Thymus (tissue), 11 donors: ENCODE measurements at regions not wholly inside any gene's neighbourhood (a gene's known extent, or its start where the extent isn't known, plus 50 kb on each side); places are given as distances from the start of the nearest gene placed in this dataset.
"Not testable (repeated sequence)": the region's sequence is repeated elsewhere in the genome, so short reads cannot be mapped to it uniquely, and the experiment has no call there.

Source experiments
- DNase-seq, 9 donors: peaks; one replicate each; pipeline ENCODE4 v3.0.0-alpha.2; 2013; ENCODE audit warnings: low spot score in 9 of 9, low read depth in 6 of 9, missing footprints in 1 of 9
- H3K27ac ChIP-seq, 2 donors: one replicate each; pipeline ENCODE4 v1.5.1; 2013; ENCODE audit warnings: control low read depth in 1 of 2, low read depth in 1 of 2, low read length in 1 of 2, mild to moderate bottlenecking in 1 of 2, moderate library complexity in 1 of 2
- H3K27me3 ChIP-seq, 2 donors: one replicate each; pipeline ENCODE4 v1.5.1; 2013; ENCODE audit warnings: low read length in 1 of 2; ENCODE audit not compliant: control insufficient read depth in 2 of 2, insufficient read depth in 1 of 2
- H3K36me3 ChIP-seq, 2 donors: one replicate each; pipeline ENCODE4 v1.5.1; 2013; ENCODE audit warnings: low read length in 1 of 2, mild to moderate bottlenecking in 1 of 2, moderate library complexity in 1 of 2; ENCODE audit not compliant: control insufficient read depth in 2 of 2, insufficient read depth in 2 of 2
- H3K4me1 ChIP-seq, 2 donors: one replicate each; pipeline ENCODE4 v1.5.1; 2013; ENCODE audit warnings: low read length in 2 of 2; ENCODE audit not compliant: control insufficient read depth in 2 of 2, insufficient read depth in 2 of 2
- H3K4me3 ChIP-seq, 2 donors: one replicate each; pipeline ENCODE4 v1.5.1; 2013; ENCODE audit warnings: low read length in 2 of 2, control low read depth in 1 of 2, mild to moderate bottlenecking in 1 of 2
- H3K9me3 ChIP-seq, 2 donors: one replicate each; pipeline ENCODE4 v1.5.1; 2013; ENCODE audit warnings: low read length in 1 of 2, mild to moderate bottlenecking in 1 of 2; ENCODE audit not compliant: control insufficient read depth in 2 of 2, insufficient read depth in 1 of 2
- WGBS: extraction: QIAGEN DNeasy Blood & Tissue Kit; methylation state at CpG from one replicate; pipeline ENCODE4 v1.1.7; 2013; 5-methylcytosine and 5-hydroxymethylcytosine counted together
- donor health status: healthy.

GRCh38 chr7:17411922-17412321 lies 113.5 kb downstream of the AHR start:
- Histone ChIP-seq H3K27ac (no peak overlapping the region), H3K27me3 (no peaks in the 10 kb centered on the region), H3K4me1 (no peaks in the 10 kb centered on the region), H3K4me3 (no peak overlapping the region), H3K9me3 (no peaks in the 10 kb centered on the region), H3K36me3 (no peaks in the 10 kb centered on the region)
- 96% methylated on average over 3 of the region's 3 CpGs for WGBS
- no peak for DNase-seq

GRCh38 chr7:17412883-17413282 lies 114.4 kb downstream of the AHR start:
- H3K27ac ChIP-seq, result no peak overlapping the region
- H3K4me3 ChIP-seq, result no peak overlapping the region
- no peaks in the 10 kb centered on the region for H3K9me3 ChIP-seq
- no peaks in the 10 kb centered on the region for H3K36me3 ChIP-seq
- no peak for DNase-seq
- no peaks in the 10 kb centered on the region for H3K4me1 ChIP-seq
- WGBS, result 98% methylated on average over 1 of the region's 1 CpG
- no peaks in the 10 kb centered on the region for H3K27me3 ChIP-seq

- Histone ChIP-seq H3K36me3 (no peaks in the 10 kb centered on the region), H3K27ac (no peak overlapping the region), H3K9me3 (no peaks in the 10 kb centered on the region), H3K27me3 (no peaks in the 10 kb centered on the region), H3K4me1 (no peaks in the 10 kb centered on the region), H3K4me3 (no peak overlapping the region)
- 97% methylated on average over 2 of the region's 2 CpGs for WGBS
- no peak for DNase-seq
These were observed 117.5 kb downstream of the AHR start for GRCh38 chr7:17415955-17416354.

GRCh38 chr7:17420308-17421015 lies 122.0 kb downstream of the AHR start:
- not testable (repeated sequence) for H3K9me3 ChIP-seq, H3K4me3 ChIP-seq, H3K27me3 ChIP-seq, H3K4me1 ChIP-seq, H3K36me3 ChIP-seq, H3K27ac ChIP-seq, DNase-seq
- 97% methylated on average over 7 of the region's 7 CpGs for WGBS

- H3K27ac ChIP-seq, result no peak overlapping the region
- no peaks in the 10 kb centered on the region for H3K36me3 ChIP-seq
- no peak overlapping the region for H3K4me3 ChIP-seq
- WGBS, result 98% methylated on average over 4 of the region's 4 CpGs
- no peaks in the 10 kb centered on the region for H3K9me3 ChIP-seq
- H3K27me3 ChIP-seq, result no peaks in the 10 kb centered on the region
- H3K4me1 ChIP-seq, result no peaks in the 10 kb centered on the region
- no peak for DNase-seq
These were observed 123.5 kb downstream of the AHR start for GRCh38 chr7:17421941-17422340.

- 94% methylated on average over 2 of the region's 2 CpGs for WGBS
- no peak for DNase-seq
These were observed 124.5 kb downstream of the AHR start for GRCh38 chr7:17422966-17423365.

GRCh38 chr7:17427924-17428323 lies 129.5 kb downstream of the AHR start:
- Histone ChIP-seq H3K36me3 (no peaks in the 10 kb centered on the region), H3K27ac (no peak overlapping the region), H3K4me1 (no peaks in the 10 kb centered on the region), H3K27me3 (no peaks in the 10 kb centered on the region), H3K4me3 (no peak overlapping the region), H3K9me3 (peaks cover 0 to 4% of the 10 kb centered on the region in 2 donors)
- DNase-seq, result no peak

More at GRCh38 chr7:17422966-17423365, 124.5 kb downstream of the AHR start:
- no peaks in the 10 kb centered on the region for H3K4me1 ChIP-seq
- H3K36me3 ChIP-seq, result no peaks in the 10 kb centered on the region
- no peak overlapping the region for H3K27ac ChIP-seq
- no peaks in the 10 kb centered on the region for H3K27me3 ChIP-seq
- no peak overlapping the region for H3K4me3 ChIP-seq
- no peaks in the 10 kb centered on the region for H3K9me3 ChIP-seq

- H3K27me3 ChIP-seq, result no peaks in the 10 kb centered on the region
- peaks cover 0 to 4% of the 10 kb centered on the region in 2 donors for H3K9me3 ChIP-seq
- 74% methylated on average over 4 of the region's 4 CpGs for WGBS
- H3K4me3 ChIP-seq, result no peak overlapping the region
- no peaks in the 10 kb centered on the region for H3K4me1 ChIP-seq
- no peaks in the 10 kb centered on the region for H3K36me3 ChIP-seq
- DNase-seq, result no peak
- no peak overlapping the region for H3K27ac ChIP-seq
These were observed 131.1 kb downstream of the AHR start for GRCh38 chr7:17429579-17429978.

- Histone ChIP-seq H3K27ac (no peak overlapping the region), H3K4me1 (no peaks in the 10 kb centered on the region), H3K27me3 (no peaks in the 10 kb centered on the region), H3K4me3 (no peak overlapping the region), H3K36me3 (no peaks in the 10 kb centered on the region), H3K9me3 (peaks cover 0 to 4% of the 10 kb centered on the region in 2 donors)
- DNase-seq, result no peak
- 78% methylated on average over 3 of the region's 3 CpGs for WGBS
These were observed 134.3 kb downstream of the AHR start for GRCh38 chr7:17432793-17433192.
